CD4-positive, alpha-beta T cell treated with Interleukin-6 for 4 hours (primary cell): ENCODE measurements at regions not wholly inside any gene's neighbourhood (a gene's known extent, or its start where the extent isn't known, plus 50 kb on each side); places are given as distances from the start of the nearest gene placed in this dataset.
"Not testable (repeated sequence)": the region's sequence is repeated elsewhere in the genome, so short reads cannot be mapped to it uniquely, and the experiment has no call there.

Source experiments
- DNase-seq: peaks from one replicate; pipeline ENCODE4 v3.0.0-alpha.2; 2020; ENCODE audit warnings: mixed read lengths

DNA sequence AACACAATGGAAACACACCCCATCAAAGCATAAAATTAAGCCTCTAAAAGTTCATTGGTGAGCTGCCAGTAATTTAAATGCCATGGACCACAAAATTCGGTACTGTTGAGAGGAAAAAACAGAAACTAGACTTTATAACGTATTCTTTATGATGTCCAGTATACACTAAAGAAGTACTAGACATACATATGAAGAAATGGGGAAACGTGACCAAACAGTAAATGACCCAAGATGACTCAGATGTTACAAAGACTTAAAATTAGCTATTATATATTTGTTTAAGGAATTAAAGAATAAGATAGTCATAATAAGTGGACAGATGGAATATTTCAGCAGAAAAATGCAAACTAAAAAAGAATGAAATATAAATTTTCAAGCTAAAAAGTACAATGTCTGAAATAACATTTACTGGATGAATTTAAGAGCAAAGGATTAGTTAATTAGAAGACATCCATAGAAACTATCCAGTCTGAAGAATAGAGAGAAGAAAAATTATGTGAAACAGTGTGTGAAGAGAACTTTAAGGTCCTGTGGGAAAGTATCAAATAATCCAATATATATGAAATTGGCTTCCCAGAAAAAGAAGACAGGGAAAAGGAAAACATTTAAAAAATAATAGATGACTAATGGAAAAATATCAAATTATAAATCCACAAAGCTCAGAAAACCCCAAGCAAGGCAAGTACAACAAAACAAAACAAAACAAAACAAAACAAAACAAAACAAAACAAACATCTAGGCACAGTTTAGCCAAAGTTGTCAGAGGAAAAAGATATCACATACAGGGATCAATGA, 69.4 kb downstream of the SAMD9 start:
- no peak for DNase-seq

- no peak for DNase-seq
Measured at GRCh38 chr7:93047514-93048099, 70.2 kb downstream of the SAMD9 start.

- DNase-seq, result no peak
Measured at GRCh38 chr7:93046641-93047040, 71.1 kb downstream of the SAMD9 start.

DNA sequence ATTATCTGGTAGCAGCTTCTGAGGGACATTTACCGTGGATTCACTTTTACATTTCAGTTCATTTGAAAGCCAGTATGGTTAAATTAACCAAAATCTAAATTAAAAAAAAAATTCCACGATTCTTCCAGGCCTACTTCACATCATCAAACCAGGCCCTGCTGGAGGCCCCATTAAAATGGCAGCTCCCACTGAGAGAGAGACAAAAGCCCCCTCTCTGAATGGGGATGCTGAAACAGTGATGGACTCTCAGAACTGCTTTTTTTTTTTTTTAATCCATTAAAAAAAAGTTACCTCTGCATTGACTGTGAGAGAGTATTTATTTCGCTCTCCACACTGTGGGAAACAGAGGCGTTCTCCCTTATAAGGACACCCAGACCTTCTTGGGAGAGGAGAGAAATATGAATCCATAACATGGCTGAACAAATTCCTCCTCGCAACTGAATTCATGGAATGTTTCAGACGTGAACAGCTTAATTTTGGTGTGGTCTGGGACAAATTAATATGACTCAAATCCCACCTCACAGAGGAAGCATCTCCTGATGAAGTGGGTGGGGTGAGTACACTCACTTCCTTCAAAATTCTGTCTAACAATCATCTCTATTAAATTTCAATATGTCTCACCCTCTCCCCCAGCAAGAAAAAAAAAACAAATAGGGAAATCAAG, 73.5 kb downstream of the SAMD9 start:
- no peak for DNase-seq

DNA sequence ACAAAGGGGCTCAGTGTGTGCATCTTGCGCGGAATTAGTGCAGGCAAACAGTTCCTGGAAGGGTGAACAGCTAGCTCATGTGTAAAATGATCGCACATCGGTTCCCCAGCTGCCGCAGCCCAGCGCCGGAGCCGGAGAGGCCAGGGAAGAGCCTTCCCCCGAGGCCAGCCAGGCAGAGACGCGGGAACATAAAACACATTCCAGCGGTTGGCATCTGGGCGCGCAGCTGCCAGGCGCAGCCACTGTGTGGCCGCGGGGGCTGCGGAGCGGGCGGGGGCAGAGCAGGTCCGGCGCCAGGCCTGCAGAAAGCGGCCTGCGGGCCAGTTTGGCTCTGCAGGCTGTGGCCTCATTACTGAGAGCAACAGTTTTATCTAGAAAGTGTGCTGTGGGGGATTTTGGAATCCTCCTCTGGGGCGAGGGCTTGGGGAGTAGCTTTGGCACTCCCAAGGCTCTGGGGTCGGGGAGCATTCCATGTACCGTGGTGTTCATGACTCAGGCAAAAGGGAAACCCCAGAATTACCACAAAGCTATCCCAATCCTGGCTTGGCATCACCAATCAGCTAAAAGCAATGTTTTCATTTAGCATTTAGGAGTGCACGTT, 74.3 kb downstream of the SAMD9 start:
- no peak for DNase-seq

GRCh38 chr7:93040355-93040754, 77.4 kb downstream of the SAMD9 start:
- no peak for DNase-seq

DNA sequence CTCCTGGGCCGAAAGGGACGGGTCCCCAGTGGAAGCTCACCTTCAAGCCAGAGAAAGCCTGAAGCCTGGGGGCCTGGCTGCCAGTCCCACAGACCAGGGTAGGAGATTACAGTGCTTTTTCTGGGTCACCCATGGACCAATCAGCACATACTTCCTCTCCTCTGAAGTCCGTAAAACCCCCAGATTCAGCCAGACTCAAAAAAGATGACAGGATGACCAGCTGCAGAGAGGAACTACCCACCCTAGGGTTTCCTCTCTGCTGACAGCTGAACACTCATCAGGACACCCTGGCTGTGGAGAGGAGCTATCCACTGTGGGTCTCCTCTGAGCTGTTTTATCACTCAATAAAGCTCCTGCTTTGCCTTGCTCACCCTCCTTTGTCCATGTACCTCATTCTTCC, 78.0 kb downstream of the SAMD9 start:
- DNase-seq, result no peak

- no peak for DNase-seq
Measured at GRCh38 chr7:93039282-93039681, 78.5 kb downstream of the SAMD9 start.

DNA sequence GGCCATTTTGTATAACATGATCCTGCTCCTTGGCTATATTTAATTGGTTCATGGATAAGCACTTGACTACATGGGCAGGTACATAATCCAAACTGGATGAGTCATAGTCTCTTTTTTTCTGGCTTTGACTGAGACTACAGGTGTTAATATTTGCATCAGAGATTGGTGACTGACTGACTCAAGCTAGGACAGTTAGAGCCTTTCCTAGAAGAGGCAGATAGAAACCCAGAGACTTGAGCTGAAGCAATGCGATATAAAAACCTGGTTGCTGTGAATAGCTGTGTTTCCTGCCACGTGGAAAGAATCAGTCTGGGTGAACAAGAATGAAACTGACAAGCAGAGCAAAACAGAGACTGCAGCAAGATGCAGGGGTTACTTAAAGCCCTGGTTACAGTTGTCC, 81.0 kb downstream of the SAMD9 start:
- DNase-seq, result no peak

DNA sequence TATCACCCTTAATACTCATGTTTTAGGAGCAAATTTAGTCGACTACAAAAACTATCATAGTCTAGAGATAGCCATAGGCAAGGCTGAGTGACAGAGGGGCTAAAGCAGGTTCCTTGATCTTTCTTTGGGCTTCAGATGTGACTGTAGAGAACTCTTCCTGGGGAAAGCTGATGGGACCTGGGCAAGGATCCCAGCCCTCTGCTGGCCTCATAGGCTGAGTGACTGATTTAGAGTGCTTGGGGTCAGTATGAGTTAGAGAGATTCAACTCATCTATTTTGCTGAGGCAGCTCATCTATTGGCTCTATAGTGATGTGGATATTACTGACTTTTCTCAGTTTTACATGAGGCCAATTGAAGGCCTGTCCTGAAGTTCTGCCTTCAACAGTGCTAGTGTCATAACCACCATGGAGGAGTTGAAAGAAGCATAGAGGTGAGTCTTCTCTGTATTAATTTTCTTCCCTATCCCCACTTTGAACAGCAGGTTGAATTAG, 81.6 kb downstream of the SAMD9 start:
- no peak for DNase-seq

DNA sequence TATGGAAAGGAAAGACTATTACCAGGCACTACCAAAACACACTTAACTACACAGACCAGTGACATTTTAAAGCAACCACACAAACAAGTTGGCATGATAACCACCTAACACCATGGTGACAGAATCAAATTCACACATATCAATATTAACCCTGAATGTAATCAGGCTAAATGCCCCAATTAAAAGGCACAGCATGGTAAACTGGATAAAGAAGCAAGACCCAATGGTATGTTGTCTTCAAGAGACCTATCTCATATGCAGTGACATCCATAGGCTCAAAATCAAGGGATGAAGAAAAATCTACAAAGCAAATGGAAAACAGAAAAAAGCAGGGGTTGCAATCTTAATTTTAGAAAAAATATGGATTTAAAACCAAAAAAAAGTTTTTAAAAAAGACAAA, 86.0 kb downstream of the SAMD9 start:
- DNase-seq, result no peak

- no peak for DNase-seq
Measured at GRCh38 chr7:93030605-93031225, 87.1 kb downstream of the SAMD9 start.

- DNase-seq, result no peak
Measured at GRCh38 chr7:93029056-93029455, 88.7 kb downstream of the SAMD9 start.

GRCh38 chr7:93028610-93029009, 89.2 kb downstream of the SAMD9 start:
- no peak for DNase-seq

- DNase-seq, result no peak
Measured at GRCh38 chr7:93027044-93027443, 90.7 kb downstream of the SAMD9 start.

GRCh38 chr7:93026425-93026824, 91.4 kb downstream of the SAMD9 start:
- DNase-seq, result no peak

- DNase-seq, result no peak
Measured at GRCh38 chr7:93025389-93025788, 92.4 kb downstream of the SAMD9 start.

DNA sequence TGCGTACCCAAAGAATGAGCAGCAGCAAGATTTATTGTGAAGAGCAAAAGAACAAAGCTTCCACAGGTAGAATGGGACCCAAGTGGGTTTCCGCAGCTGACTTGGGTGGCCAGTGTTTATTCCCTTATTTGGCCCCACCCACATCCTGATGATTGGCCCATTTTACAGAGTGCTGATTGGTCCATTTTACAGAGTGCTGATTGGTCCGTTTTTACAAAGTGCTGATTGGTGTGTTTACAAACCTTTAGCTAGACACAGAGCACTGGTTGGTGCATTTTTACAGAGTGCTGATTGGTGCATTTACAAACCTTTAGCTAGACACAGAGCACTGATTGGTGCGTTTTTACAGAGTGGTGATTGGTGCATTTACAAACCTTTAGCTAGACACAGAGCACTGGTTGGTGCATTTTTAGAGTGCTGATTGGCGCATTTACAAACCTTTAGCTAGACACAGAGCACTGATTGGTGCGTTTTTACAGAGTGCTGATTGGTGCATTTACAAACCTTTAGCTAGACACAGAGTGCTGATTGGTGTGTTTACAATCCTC, 94.8 kb downstream of the SAMD9 start:
- not testable (repeated sequence) for DNase-seq

- DNase-seq, result no peak
Measured at GRCh38 chr7:93021748-93022147, 96.0 kb downstream of the SAMD9 start.

- no peak for DNase-seq
Measured at GRCh38 chr7:93018716-93019115, 99.1 kb downstream of the SAMD9 start.

DNA sequence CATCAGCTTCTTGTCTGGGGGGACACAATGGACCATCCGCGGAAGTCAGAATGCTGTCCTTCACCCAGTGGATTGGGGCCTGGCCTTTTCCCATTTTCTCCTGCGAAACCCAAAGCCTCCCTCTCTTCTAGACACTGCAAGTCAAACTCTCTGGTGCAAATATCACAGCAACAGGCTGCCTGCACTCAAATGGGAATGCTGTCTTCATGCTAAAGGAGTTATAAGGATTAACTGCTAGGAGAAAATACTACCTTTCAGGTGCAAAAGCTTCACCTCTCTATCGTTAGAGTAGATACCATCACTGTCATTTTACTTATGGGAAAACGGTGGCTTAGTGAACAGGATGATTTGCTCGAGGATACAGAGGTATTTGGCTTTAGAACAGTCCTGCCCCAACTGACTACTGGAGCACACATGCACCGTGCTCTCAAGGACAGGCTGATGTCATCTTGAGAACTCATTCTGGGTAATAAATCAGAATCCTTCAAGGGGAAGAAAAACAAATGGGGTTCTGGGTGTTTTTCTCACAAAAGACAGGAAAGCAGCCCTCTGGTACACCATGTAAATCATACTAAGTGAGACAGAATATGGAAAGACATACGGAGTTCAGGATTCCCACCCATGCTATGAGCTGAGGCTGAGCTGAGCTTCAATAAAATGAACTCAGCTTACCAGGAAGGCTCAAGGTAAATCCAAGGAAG, 100.9 kb downstream of the SAMD9 start:
- no peak for DNase-seq
